GM12892 (cell line): ENCODE measurements at regions not wholly inside any gene's neighbourhood (a gene's known extent, or its start where the extent isn't known, plus 50 kb on each side); places are given as distances from the start of the nearest gene placed in this dataset.

Experiments
- POLR2A ChIP-seq: IDR thresholded peaks from 2 replicates; pipeline ENCODE4 v1.6.1; 2011; ENCODE audit warnings: low read depth, low read length, control low read depth
- POLR2AphosphoS5 ChIP-seq: IDR thresholded peaks from 2 replicates; pipeline ENCODE4 v1.6.1; 2011; ENCODE audit warnings: low read depth, low read length, control low read depth
- TAF1 ChIP-seq: IDR thresholded peaks from 2 replicates; pipeline ENCODE4 v1.6.1; 2011; ENCODE audit warnings: low read depth, mild to moderate bottlenecking, control low read depth, low read length, borderline replicate concordance

- TF ChIP-seq TAF1 = no peak
- no peak for TF ChIP-seq POLR2A
- TF ChIP-seq POLR2AphosphoS5 = no peak
These were observed 440.8 kb downstream of the NPHP4 start for GRCh38 chr1:5551274-5551975.
